ENCODE measurements at regions not wholly inside any gene's neighbourhood (a gene's known extent, or its start where the extent isn't known, plus 50 kb on each side); places are given as distances from the start of the nearest gene placed in this dataset.

DNA sequence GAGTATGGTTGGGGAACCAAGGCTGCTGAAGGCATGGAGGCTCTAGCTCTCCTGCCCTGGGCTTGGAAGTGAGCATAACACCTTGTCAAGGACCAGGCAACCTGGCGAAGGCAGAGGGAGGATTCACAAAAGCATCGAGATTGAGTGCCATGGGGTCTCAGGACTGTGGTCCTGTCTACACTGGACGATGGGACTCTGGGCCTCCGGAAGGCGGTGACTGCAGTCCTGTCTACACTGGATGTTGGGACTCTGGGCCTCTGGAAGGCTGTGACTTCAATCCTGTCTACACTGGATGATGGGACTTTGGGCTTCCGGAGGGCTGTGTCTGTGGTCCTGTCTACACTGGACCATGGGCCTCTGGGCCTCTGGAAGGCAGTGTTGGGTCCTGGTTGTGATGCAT lies 290.4 kb downstream of the TEX29 start:
- peaks cover 3% of the 10 kb centered on the region for H3K27me3 Mint-ChIP-seq (ENCODE audit: insufficient read depth, low read depth, poor library complexity)
- H3K79me2 ChIP-seq (replicated peaks; ENCODE audit: insufficient read depth): no peaks in the 10 kb centered on the region
- TF ChIP-seq, protein P1, sequence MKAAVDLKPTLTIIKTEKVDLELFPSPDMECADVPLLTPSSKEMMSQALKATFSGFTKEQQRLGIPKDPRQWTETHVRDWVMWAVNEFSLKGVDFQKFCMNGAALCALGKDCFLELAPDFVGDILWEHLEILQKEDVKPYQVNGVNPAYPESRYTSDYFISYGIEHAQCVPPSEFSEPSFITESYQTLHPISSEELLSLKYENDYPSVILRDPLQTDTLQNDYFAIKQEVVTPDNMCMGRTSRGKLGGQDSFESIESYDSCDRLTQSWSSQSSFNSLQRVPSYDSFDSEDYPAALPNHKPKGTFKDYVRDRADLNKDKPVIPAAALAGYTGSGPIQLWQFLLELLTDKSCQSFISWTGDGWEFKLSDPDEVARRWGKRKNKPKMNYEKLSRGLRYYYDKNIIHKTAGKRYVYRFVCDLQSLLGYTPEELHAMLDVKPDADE (IDR thresholded peaks at IDR 0.05): no peak
- TF ChIP-seq, protein P2, sequence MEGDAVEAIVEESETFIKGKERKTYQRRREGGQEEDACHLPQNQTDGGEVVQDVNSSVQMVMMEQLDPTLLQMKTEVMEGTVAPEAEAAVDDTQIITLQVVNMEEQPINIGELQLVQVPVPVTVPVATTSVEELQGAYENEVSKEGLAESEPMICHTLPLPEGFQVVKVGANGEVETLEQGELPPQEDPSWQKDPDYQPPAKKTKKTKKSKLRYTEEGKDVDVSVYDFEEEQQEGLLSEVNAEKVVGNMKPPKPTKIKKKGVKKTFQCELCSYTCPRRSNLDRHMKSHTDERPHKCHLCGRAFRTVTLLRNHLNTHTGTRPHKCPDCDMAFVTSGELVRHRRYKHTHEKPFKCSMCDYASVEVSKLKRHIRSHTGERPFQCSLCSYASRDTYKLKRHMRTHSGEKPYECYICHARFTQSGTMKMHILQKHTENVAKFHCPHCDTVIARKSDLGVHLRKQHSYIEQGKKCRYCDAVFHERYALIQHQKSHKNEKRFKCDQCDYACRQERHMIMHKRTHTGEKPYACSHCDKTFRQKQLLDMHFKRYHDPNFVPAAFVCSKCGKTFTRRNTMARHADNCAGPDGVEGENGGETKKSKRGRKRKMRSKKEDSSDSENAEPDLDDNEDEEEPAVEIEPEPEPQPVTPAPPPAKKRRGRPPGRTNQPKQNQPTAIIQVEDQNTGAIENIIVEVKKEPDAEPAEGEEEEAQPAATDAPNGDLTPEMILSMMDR (conservative IDR thresholded peaks at IDR 0.05; ENCODE audit: low read depth in 2 of 2): no peak
- TF ChIP-seq JUNB (IDR thresholded peaks at IDR 0.05; ENCODE audit: unreplicated experiment) (no peak), CREB1 (CRISPR knock-in tag; IDR thresholded peaks at IDR 0.05; ENCODE audit: low read depth) (no peak), REST (IDR thresholded peaks at IDR 0.05; ENCODE audit: unreplicated experiment) (no peak), ZNF331 (CRISPR knock-in tag; IDR thresholded peaks at IDR 0.05; ENCODE audit: low read depth) (no peak), ZNF114 (CRISPR knock-in tag; IDR thresholded peaks at IDR 0.05) (no peak), NANOG (IDR thresholded peaks at IDR 0.05; ENCODE audit: borderline replicate concordance) (no peak), EZH2 (IDR thresholded peaks at IDR 0.05; ENCODE audit: low read depth, unreplicated experiment) (no peak), POLR2AphosphoS5 (IDR thresholded peaks at IDR 0.05; ENCODE audit: low read depth) (no peak)
- TF ChIP-seq, protein P3, sequence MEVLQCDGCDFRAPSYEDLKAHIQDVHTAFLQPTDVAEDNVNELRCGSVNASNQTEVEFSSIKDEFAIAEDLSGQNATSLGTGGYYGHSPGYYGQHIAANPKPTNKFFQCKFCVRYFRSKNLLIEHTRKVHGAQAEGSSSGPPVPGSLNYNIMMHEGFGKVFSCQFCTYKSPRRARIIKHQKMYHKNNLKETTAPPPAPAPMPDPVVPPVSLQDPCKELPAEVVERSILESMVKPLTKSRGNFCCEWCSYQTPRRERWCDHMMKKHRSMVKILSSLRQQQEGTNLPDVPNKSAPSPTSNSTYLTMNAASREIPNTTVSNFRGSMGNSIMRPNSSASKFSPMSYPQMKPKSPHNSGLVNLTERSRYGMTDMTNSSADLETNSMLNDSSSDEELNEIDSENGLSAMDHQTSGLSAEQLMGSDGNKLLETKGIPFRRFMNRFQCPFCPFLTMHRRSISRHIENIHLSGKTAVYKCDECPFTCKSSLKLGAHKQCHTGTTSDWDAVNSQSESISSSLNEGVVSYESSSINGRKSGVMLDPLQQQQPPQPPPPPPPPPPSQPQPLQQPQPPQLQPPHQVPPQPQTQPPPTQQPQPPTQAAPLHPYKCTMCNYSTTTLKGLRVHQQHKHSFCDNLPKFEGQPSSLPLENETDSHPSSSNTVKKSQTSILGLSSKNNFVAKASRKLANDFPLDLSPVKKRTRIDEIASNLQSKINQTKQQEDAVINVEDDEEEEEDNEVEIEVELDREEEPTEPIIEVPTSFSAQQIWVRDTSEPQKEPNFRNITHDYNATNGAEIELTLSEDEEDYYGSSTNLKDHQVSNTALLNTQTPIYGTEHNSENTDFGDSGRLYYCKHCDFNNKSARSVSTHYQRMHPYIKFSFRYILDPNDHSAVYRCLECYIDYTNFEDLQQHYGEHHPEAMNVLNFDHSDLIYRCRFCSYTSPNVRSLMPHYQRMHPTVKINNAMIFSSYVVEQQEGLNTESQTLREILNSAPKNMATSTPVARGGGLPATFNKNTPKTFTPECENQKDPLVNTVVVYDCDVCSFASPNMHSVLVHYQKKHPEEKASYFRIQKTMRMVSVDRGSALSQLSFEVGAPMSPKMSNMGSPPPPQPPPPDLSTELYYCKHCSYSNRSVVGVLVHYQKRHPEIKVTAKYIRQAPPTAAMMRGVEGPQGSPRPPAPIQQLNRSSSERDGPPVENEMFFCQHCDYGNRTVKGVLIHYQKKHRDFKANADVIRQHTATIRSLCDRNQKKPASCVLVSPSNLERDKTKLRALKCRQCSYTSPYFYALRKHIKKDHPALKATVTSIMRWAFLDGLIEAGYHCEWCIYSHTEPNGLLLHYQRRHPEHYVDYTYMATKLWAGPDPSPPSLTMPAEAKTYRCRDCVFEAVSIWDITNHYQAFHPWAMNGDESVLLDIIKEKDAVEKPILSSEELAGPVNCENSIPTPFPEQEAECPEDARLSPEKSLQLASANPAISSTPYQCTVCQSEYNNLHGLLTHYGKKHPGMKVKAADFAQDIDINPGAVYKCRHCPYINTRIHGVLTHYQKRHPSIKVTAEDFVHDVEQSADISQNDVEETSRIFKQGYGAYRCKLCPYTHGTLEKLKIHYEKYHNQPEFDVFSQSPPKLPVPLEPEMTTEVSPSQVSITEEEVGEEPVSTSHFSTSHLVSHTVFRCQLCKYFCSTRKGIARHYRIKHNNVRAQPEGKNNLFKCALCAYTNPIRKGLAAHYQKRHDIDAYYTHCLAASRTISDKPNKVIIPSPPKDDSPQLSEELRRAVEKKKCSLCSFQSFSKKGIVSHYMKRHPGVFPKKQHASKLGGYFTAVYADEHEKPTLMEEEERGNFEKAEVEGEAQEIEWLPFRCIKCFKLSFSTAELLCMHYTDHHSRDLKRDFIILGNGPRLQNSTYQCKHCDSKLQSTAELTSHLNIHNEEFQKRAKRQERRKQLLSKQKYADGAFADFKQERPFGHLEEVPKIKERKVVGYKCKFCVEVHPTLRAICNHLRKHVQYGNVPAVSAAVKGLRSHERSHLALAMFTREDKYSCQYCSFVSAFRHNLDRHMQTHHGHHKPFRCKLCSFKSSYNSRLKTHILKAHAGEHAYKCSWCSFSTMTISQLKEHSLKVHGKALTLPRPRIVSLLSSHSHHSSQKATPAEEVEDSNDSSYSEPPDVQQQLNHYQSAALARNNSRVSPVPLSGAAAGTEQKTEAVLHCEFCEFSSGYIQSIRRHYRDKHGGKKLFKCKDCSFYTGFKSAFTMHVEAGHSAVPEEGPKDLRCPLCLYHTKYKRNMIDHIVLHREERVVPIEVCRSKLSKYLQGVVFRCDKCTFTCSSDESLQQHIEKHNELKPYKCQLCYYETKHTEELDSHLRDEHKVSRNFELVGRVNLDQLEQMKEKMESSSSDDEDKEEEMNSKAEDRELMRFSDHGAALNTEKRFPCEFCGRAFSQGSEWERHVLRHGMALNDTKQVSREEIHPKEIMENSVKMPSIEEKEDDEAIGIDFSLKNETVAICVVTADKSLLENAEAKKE (CRISPR knock-in tag; IDR thresholded peaks at IDR 0.05): no peak
- H3K27ac ChIP-seq (ENCODE audit: low read depth): no peak overlapping the region
- H3K27me3 ChIP-seq (ENCODE audit: insufficient read depth): no peaks in the 10 kb centered on the region
- H4K20me1 ChIP-seq (replicated peaks; ENCODE audit: insufficient read depth): no peaks in the 10 kb centered on the region
- no peak overlapping the region for H3K4me3 ChIP-seq
- H3K36me3 Mint-ChIP-seq (ENCODE audit: low read depth): no peaks in the 10 kb centered on the region
- H3K4me2 ChIP-seq: no peak overlapping the region
- H2AFZ ChIP-seq: no peak overlapping the region
- H3F3A ChIP-seq (replicated peaks; ENCODE audit: low read depth): no peaks in the 10 kb centered on the region
- no peaks in the 10 kb centered on the region for H3K36me3 ChIP-seq (ENCODE audit: insufficient read depth)
- peaks cover 5% of the 10 kb centered on the region for H3K4me1 Mint-ChIP-seq
- ATAC-seq (no peak), DNase-seq (ENCODE audit: low spot score) (no peak)
- no peaks in the 10 kb centered on the region for H3K4me1 ChIP-seq (ENCODE audit: insufficient read depth)
- no peak overlapping the region for H3K4me3 Mint-ChIP-seq
- H3K9me2 ChIP-seq (ENCODE audit: insufficient read depth): no peaks in the 10 kb centered on the region
- H3K27ac Mint-ChIP-seq: no peak overlapping the region
- peaks cover under 1% of the 10 kb centered on the region; the same call in 1 of the 3 replicates for H3K9me3 Mint-ChIP-seq

All from GM23338 (cell line).